HG03432 (cell line): ENCODE measurements at regions not wholly inside any gene's neighbourhood (a gene's known extent, or its start where the extent isn't known, plus 50 kb on each side); places are given as distances from the start of the nearest gene placed in this dataset.
"Not testable (repeated sequence)": the region's sequence is repeated elsewhere in the genome, so short reads cannot be mapped to it uniquely, and the experiment has no call there.

Experiments
- ATAC-seq: cut with Tn5 transposase; IDR thresholded peaks from one replicate; pipeline ENCODE4 v1.9.1; 2021; ENCODE audit warnings: mild to moderate bottlenecking, moderate library complexity; ENCODE audit not compliant: unreplicated experiment

DNA sequence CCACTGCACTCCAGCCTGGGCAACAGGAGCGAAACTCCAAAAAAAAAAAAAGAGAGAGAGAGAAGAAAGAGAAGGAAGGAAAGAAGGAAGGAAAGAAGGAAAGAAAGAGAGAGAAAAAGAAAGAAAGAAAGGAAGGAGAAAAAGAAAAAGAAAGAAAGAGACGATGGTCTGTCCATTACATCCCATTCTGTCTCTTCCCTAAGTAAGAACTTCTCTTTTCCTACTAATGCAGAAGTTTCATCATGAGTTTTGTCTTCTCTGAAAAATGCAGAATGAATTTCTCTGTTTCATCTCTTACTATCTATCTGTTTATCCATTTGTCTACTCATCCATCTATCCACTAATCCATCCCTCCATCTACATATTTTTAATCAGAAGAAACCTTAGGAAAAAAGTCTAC is 94.9 kb upstream of the MED13 start:
- no peak for ATAC-seq

DNA sequence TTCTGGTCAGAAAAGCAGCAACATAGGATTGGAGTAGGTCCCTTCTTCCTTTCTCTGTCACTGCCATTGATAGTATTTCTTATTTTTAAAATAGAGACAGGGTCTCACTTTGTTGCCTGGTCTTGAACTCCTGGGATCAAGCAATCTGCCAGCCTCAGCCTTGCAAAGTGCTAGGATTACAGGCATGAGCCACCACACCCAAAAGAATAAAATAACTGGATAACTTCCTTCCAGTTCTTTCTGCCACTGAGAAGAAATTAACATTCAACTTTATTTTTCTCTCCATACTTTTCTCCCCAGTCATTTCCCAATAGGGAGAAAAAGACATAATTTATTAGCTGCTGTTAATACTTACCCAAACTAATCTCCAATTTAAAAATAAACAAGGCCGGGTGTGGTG is 91.9 kb upstream of the MED13 start:
- no peak for ATAC-seq

DNA sequence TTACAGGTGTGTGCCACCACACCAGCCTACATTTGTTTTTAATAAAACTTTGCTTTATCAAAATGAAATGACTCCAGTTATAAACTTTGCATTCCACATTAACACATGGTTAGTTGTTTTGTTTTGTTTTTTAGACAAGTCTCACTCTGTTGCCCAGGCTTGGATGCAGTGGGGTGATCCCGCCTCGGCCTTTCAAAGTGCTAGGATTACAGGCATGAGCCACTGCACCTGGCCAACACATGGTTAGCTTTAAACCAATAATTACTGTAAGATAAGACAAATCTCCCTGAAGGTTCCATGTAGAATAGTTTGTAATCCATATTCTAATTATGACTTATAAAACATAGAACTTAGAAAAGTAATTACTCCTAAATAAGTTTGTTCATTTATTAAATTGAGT is 89.8 kb upstream of the MED13 start:
- ATAC-seq: no peak

DNA sequence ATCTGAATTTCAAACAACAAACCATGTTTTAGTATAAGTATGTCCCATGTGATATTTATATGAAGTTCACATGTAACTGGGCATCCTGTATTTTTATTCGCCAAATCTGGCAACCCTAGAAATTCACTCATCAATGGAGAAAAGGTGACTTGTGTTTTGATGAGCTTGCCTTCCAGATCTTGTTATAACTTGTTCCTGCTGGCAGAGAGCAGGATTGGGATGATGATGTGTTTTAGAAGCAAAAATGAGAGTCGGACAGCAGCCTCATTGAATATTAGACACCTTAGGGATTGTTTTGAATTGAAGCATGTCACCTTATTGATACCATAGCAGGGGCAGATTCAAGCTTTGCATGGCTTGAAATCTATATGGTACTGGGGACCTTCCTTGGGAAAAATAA is 85.4 kb upstream of the MED13 start:
- no peak for ATAC-seq

DNA sequence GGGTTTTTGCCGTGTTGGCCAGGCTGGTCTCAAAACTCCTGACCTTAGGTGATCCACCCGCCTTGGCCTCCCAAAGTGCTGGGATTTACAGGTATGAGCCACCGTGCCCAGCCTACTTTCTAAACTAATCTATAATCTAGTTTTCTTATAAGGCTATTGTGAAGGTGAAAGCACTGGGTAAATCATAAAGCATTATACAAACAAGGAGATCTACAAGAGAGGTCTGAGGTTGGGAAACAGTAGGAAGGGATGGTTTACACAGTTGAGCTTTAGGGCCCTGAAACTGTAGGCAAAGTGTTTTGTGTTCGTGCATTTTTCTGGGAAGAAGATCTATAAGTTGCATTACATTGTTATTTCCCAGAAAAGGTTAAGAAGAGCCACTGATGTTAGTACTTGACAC is 84.9 kb upstream of the MED13 start:
- ATAC-seq: no peak

DNA sequence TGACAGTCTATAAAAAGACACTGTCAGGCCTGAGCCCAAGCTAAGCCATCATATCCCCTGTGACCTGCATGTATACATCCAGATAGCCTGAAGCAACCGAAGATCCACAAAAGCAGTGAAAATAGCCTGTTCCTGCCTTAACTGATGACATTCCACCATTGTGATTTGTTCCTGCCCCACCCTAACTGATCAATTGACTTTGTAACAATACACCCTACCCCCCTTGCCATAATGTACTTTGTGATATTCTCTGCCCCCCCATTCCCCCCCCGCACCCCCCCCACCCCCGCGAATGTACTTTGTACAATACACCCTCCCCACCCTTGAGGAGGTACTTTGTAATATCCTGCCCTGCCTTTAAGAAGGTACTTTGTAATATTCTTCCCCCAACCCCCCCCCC is 82.2 kb upstream of the MED13 start:
- no peak for ATAC-seq

DNA sequence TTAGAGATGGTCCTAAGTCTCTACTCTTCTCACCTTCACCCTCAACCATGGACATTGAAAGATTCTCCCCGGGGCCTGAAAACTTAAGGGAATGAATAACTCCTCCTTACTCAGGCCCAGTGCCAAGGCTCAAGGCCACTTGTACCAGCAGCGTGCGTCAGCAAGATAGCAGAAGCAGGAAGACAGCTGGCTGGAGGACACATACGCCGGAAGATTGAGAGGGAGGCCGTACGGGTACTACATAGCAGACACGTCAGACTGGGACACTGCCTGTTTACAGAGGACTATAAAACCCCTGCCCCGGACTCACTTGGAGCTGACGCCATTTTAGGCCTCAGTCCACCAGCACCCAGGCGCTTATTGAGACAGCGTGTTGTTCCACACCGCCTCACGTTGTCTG is 75.8 kb upstream of the MED13 start:
- no peak for ATAC-seq

DNA sequence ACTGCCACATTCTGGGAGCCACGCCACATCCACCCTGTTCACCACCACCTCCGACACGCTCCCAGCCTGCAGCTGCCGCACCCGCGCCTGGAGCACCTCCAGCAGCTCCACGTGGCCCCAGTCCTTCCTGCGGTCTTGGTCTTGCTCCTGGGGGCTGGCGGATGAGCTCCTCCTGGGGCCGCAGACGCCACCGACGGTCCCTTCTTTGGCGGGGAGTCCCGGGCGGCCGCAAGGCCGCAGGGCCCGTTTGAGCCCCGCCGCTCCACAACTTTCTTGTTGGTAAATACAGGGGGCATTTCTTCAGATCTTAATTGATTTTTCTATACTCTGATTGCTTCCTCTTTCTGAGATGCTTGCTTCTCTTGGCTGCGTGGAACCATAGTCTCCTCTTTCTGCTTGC is 75.3 kb upstream of the MED13 start:
- ATAC-seq: no peak

DNA sequence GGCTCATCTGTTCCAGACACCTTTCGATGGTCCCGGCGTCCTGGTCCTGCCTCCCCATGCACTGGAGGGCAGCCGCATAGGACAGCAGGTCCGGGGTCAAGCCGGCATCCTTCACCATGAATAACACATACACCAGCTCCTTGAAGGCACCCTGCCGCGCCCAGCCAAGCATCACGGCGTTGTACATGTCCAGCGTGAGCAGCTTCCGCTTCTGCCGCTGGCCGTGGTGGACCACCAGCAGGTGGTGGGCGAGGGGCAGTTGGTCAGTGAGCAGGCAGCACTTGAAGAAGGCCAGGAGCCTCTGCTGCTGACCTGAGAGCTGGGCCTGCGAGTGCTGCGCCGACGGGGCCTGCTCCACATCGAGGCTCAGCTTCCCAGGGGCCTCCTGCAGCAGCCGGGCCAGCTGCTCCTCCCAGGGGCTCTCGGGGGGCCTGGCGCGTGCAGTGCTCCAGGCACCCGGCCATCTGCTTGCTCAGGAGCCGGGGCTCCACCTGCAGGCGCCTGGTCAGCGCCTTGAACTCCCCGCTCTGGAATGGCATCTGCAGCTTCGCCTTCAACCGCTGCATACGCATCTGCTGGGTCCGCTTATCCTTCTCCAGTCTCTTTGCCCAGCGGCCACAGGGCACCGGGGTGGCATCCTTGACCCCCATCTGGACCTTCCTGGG is 74.7 kb upstream of the MED13 start:
- not testable (repeated sequence) for ATAC-seq

DNA sequence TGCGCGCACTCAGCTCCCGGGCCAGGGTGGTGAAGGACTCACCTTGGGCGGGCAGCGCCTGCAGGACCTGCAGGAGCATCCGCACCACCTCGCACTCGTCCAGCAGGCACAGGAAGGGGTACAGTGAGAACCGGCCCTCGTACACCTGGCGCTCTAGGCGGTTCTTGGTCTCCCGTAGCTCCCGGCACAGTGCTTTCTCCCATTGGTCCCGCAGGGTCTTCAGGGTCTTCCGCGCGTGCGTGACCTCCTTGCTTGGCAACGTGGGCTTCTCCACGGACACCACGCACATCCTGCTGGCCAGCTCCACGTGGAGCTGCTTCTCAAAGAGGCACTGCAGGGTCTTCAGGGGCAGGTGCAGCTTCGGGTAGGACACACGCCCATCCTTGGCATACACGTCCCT is 74.1 kb upstream of the MED13 start:
- ATAC-seq: no peak

DNA sequence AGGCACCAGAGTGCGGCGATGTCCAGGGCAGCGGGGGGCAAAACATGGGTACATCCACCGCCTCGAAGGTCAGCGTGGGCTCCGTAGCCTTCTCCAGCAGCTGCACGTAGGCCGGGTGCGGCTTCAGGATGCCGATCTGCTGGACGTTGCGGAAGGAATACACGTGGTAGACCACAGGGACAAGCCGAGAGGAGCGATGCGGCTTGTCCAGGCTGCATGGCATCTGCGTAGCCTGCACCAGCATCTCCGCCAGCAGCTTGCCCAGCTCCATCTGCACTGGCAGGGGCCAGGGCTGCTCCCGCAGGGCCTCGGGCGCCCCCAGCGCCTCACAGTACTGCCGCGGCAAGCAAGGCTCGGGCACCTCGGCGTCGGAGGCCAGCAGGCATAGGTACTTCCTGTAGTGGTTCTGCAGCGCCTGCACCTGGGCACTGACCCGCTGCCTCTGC is 73.6 kb upstream of the MED13 start:
- ATAC-seq: not testable (repeated sequence)

DNA sequence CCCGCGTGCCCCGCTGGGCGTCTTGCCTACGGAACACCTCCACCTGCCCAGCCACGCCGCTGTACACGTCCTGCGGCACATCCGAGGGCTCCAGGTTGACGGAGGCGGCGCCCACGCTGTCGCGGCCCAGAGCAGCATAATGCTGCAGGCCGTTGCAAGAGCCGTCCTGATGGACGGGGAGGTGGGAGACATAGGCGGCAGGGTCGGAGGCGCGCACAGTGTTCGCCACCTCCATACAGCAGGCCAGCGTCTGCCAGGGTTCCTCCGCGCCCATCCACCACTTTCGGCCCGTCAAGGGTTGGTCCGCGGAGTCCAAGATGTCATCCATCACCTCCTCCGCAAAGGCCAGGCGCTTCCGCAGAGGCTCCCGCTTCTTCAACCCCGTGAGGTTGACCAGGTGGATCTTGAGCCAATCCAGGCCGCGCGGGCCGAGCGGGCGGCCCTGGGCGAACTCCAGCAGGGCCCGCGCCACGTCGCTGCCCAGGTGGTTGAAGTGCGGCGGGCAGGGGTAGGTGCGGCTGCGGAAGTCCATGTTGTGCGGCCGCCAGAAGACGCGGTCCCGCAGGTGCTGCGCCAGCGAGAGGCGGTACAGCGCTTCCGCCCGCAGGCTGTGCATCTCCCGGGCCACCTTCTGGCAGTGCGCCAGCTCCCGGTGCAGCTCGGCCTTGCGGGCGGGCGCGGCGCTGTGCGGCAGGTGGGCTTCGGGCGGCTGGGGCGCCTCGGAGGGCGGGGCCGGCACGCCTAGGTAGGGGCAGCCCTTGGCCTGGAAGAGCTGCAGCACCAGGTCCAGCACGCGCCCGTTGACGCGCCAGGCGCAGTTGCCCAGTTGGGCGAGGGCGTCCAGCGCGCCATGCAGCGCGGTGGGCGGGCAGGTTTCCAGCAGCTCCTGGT is 72.9 kb upstream of the MED13 start:
- ATAC-seq: not testable (repeated sequence)

DNA sequence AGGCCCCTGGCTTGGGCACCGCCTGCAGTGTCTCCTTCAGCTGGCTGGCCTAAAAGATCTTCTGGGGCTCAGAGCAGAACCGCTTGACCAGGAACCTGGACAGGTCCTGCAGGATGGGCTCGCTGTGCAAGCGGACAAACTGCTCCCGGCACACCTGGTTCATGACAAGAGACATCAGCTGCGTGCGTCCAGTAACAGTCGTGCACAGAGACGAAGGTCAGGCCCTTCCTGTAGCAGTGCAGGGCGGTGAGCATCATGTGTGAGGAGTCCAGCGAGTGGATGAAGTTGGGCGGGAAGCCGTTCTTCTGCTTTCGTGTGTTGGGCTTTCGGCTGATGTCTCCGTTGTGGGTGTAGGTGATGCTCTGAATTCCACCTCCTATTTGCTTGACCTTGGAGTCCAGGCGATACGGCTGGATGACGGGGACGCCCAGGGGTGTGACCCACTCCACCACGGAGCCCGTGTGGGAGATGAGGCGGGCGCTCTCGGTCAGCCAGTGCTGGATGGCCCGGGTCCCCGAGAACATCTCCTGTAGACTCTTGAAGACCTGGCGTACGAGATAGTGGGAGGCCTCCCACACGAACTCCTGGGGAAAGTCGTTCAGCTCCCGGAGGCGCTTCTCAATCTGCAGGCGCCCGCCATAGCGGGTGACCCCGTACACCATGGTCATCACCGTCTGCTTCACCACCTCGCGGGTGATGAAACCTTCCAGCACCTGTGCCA is 72.1 kb upstream of the MED13 start:
- ATAC-seq: not testable (repeated sequence)

DNA sequence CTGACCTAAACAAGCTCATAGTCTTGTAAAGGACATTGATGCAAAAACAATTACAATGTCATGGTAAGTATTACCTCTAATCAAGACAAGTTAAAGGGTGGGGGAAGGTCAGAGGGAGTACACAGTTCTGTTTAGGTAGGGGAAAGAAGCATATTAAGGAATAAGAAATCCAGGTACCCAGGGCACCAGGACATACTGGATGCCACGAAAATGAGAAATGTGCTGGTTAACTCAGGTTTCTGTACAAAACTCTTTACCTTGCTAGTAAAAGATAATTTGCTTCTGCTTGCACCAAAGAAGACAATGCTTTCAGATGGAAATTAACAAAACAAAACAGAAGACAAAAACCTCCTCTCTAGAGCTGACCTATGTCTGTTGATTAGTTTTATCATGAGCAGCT is 70.7 kb upstream of the MED13 start:
- ATAC-seq: no peak

DNA sequence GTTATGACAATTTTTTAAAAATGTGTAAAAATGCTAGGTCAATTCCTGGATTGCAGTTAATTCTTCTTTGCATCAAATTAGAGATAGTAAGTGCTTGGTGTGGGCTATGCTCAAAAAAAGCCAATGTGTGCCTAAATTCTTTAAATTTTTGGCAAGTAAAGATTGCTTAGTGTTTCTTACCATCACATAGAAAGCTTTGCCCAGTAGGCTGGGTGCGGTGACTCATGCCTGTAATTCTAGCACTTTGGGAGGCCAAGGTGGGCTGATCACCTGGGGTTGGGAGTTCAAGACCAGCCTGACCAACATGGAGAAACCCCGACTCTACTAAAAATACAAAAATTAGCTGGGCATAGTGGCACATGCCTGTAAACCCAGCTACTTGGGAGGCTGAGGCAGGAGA is 70.0 kb upstream of the MED13 start:
- ATAC-seq: not testable (repeated sequence)

DNA sequence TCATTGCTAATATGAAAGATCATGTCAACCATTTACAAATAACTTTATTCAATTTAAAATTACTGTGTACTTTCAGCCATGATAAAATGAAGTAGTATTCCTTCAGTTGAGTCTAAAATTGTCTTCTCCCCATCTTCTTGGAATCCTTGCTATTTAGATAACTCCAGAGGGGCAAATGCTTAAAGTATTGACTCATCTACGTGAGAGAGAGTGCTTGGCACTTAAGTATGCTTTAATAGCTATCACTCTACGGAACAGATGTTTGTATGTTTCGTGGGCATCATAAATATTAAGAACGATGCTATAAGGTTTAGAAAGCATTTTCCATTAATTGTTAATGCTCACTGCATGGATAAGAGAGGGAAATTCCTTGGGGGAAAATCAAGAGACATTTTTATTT is 69.3 kb upstream of the MED13 start:
- no peak for ATAC-seq

DNA sequence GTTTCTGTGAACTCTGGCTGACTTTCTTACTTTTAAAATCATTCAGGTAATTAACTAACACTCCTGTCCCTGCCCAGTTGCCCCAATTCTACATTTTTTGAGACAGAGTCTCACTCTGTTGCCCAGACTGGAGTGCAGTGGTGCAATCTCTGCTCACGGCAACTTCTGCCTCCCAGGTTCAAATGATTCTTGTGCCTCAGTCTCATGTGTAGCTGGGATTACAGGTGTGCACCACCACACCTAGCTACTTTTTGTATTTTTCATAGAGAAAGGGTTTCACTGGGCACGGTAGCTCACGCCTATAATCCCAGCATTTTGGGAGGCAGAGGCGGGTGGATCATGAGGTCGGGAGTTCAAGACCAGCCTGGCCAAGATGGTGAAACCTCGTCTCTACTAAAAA is 66.2 kb upstream of the MED13 start:
- ATAC-seq: not testable (repeated sequence)

DNA sequence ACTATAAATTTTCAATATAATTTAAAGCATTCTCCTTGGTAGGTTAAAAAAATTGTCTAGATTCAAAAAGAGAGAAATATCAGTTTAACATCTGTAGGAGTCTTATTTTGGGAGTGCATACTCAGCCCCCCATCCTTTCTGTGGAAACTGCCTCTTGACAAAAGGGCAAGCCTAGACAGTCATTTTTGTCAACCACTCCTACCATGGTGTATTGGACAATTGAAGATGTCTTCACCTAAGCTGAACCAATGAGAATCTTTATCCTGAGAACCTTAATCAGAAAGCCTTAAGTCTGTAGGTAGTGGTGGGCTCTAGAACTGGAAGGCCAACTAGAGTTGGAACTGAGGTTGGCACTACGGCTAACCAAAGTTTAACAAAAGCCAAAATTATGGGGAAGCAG is 65.7 kb upstream of the MED13 start:
- ATAC-seq: no peak

DNA sequence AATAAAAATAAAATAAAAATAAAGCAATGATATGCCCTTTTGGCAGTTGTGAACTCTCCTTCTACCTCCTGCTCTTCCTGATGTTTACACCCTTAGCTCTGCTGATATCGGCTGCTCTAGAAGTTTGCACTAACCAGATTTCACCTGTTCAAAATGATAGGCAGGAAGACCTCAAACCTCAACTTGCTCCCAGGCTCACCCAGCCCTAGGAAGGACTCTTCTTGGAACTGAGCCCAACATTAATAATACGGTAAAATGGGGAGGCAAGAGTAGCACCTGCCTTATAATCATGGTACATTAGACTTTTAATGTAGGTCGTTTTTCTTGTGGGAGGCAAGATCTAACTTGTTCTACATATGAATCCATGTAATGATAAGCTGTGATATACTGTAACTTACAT is 61.2 kb upstream of the MED13 start:
- ATAC-seq: no peak

DNA sequence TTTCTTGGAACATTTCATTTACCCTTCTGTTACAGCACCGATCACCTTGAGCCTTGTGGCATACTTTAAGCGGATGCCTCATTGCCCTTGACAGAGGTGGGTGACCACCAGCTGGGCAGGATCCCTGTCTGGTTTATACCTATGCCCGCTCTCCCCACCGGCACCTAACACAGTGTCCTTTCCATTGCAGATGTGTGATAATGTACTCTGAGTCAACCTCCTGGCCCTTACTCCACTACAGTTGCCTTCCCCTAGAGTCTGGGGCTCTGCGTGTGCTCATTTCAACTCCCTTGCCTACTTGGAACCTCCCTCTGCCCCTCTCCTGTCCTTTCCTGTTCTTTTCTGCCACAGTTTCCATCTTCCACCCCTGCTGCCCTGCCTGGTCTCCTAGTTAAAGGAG is 60.2 kb upstream of the MED13 start:
- no peak for ATAC-seq

DNA sequence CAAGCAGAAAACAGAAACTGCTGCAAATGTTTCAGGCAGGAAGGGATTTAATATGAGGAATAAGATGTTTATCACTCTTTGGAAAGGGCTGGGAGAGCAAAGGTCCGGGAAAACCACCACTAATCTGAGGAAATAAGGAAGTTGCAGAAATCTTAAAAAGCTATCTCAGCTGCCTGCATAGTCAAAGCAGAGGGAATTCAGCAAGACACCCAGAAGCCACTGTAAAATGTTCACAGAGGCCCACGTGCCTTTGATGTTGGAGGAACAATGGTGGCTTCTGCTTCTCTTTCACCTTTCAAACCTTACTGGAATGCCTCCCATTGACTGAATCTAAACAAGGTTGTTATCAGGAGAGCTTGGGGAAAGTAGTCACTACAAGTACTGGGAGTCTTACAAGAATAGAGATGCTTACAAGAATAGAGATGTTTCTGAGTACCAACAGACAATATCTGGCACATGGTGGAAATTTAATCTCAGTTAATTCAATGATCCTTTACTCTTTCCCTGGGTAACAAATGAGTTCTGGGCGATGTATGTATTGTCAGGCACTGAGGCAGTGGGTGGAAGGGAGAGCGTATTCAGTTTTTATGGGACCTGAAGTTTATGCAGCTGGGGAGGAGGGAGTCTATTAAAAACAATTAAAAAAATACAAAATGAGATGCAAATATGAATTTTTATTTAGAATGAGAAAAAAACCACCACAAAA is 56.1 kb upstream of the MED13 start:
- no peak for ATAC-seq
